Testis (tissue), 2 donors: ENCODE measurements at regions not wholly inside any gene's neighbourhood (a gene's known extent, or its start where the extent isn't known, plus 50 kb on each side); places are given as distances from the start of the nearest gene placed in this dataset.

Experiments
- DNase-seq: peaks from one replicate; pipeline ENCODE4 v3.0.0-alpha.2; 2019
- H3K27ac ChIP-seq, 2 donors: fragments of 200-600 bp; sonication (generic); one replicate each; pipeline ENCODE4 v1.5.1; 2019
- H3K27me3 ChIP-seq: fragments of 200-600 bp; sonication (generic); one replicate; pipeline ENCODE4 v1.5.1; 2019
- H3K36me3 ChIP-seq: fragments of 200-600 bp; sonication (generic); one replicate; pipeline ENCODE4 v1.5.1; 2017; ENCODE audit warnings: low read depth; ENCODE audit errors: missing control alignments
- H3K4me1 ChIP-seq: fragments of 200-600 bp; sonication (generic); one replicate; pipeline ENCODE4 v1.5.1; 2019
- H3K4me3 ChIP-seq, 2 donors: fragments of 200-600 bp; sonication (generic); one replicate each; pipeline ENCODE4 v1.5.1; 2017 to 2019
- H3K9me3 ChIP-seq: fragments of 200-600 bp; sonication (generic); one replicate; pipeline ENCODE4 v1.5.1; 2017
- CTCF ChIP-seq, 3 experiments: fragments of 450-650 bp in 2 of 3; fragments of 200-600 bp in 1 of 3; sonication (generic) in 1 of 3; IDR thresholded peaks; one replicate each; pipeline ENCODE4 v1.5.1; 2016 to 2019; ENCODE audit warnings: antibody characterized with exemption in 3 of 3, mild to moderate bottlenecking in 2 of 3, moderate library complexity in 1 of 3
- POLR2A ChIP-seq: fragments of 450-650 bp; IDR thresholded peaks from one replicate; pipeline ENCODE4 v1.6.1; 2017; ENCODE audit warnings: antibody characterized with exemption, mild to moderate bottlenecking, moderate library complexity
- WGBS, 2 donors: methylation state at CpG; one replicate each; pipeline ENCODE4 v1.1.5; 2018; 5-methylcytosine and 5-hydroxymethylcytosine counted together
- intact Hi-C: fragments of 100-400 bp; cut with DNase I; formaldehyde crosslinking; loops from one replicate; pipeline ENCODE4 v1.15.1; 2023; ENCODE audit warnings: low total_unique reads

GRCh38 chr2:138123741-138124140 is 159.5 kb downstream of the HNMT start:
- DNase-seq: no peak
- intact Hi-C loops: no loop called here
- no peak overlapping the region for H3K4me3 ChIP-seq

GRCh38 chr2:138124521-138124920 is 160.2 kb downstream of the HNMT start:
- WGBS, 2 donors: 90 to 93% methylated on average over 2 of the region's 2 CpGs
- Histone ChIP-seq H3K4me3 (no peak overlapping the region), H3K9me3 (no peaks in the 10 kb centered on the region), H3K27ac (no peak overlapping the region), H3K36me3 (no peaks in the 10 kb centered on the region), H3K27me3 (no peaks in the 10 kb centered on the region), H3K4me1 (no peaks in the 10 kb centered on the region)
- DNase-seq: no peak
- intact Hi-C loops: no loop called here
- TF ChIP-seq CTCF (IDR thresholded peaks at IDR 0.05): no peak
- no peak for TF ChIP-seq POLR2A

More at GRCh38 chr2:138123741-138124140, 159.5 kb downstream of the HNMT start:
- TF ChIP-seq CTCF (IDR thresholded peaks at IDR 0.05) (no peak), POLR2A (no peak)
- Histone ChIP-seq H3K9me3 (no peaks in the 10 kb centered on the region), H3K27ac (no peak overlapping the region), H3K4me1 (no peaks in the 10 kb centered on the region), H3K36me3 (no peaks in the 10 kb centered on the region), H3K27me3 (no peaks in the 10 kb centered on the region)

GRCh38 chr2:138125306-138126288 is 161.3 kb downstream of the HNMT start:
- H3K27me3 ChIP-seq: no peaks in the 10 kb centered on the region
- H3K9me3 ChIP-seq: no peaks in the 10 kb centered on the region
- no peak overlapping the region for H3K4me3 ChIP-seq
- intact Hi-C loops: no loop called here
- no peak overlapping the region for H3K27ac ChIP-seq
- WGBS, 2 donors: 92 to 94% methylated on average over 11 of the region's 11 CpGs
- TF ChIP-seq CTCF (IDR thresholded peaks at IDR 0.05): no peak
- TF ChIP-seq POLR2A: no peak
- DNase-seq: no peak
- no peaks in the 10 kb centered on the region for H3K36me3 ChIP-seq
- H3K4me1 ChIP-seq: no peaks in the 10 kb centered on the region

- 95 to 98% methylated on average over 1 of the region's 1 CpG for WGBS, 2 donors
Measured at GRCh38 chr2:138132108-138132507, 167.8 kb downstream of the HNMT start.

More at GRCh38 chr2:138132108-138132507, 167.8 kb downstream of the HNMT start:
- intact Hi-C loops: no loop called here
- Histone ChIP-seq H3K27me3 (no peaks in the 10 kb centered on the region), H3K36me3 (no peaks in the 10 kb centered on the region), H3K27ac (no peak overlapping the region), H3K4me1 (no peaks in the 10 kb centered on the region), H3K4me3 (no peak overlapping the region), H3K9me3 (no peaks in the 10 kb centered on the region)
- DNase-seq: no peak
- TF ChIP-seq CTCF (IDR thresholded peaks at IDR 0.05): no peak
- TF ChIP-seq POLR2A: no peak
